HCT116 (cell line): ENCODE measurements at regions not wholly inside any gene's neighbourhood (a gene's known extent, or its start where the extent isn't known, plus 50 kb on each side); places are given as distances from the start of the nearest gene placed in this dataset.

Experiments
- CEBPB ChIP-seq: IDR thresholded peaks from 2 replicates; pipeline ENCODE4 v1.6.1; 2012; ENCODE audit warnings: low read depth
- ELF1 ChIP-seq: IDR thresholded peaks from 2 replicates; pipeline ENCODE4 v1.6.1; 2012; ENCODE audit warnings: low read depth, borderline replicate concordance
- EZH2 ChIP-seq: fragments of 200-600 bp; sonication (generic); IDR thresholded peaks from 2 replicates; pipeline ENCODE4 v1.6.1; 2017; ENCODE audit warnings: antibody characterized with exemption, mixed run types
- JUND ChIP-seq: IDR thresholded peaks from 2 replicates; pipeline ENCODE4 v1.6.1; 2012
- POLR2A ChIP-seq: IDR thresholded peaks from 2 replicates; pipeline ENCODE4 v1.7.0; 2011; ENCODE audit warnings: borderline replicate concordance; ENCODE audit not compliant: insufficient read depth, insufficient read length; ENCODE audit errors: extremely low read depth
- POLR2AphosphoS5 ChIP-seq: IDR thresholded peaks from 2 replicates; pipeline ENCODE4 v1.6.1; 2011; ENCODE audit warnings: mild to moderate bottlenecking, low read depth, low read length, moderate library complexity
- TCF7L2 ChIP-seq: IDR thresholded peaks from 2 replicates; pipeline ENCODE4 v1.7.0; 2011; ENCODE audit warnings: borderline replicate concordance, inconsistent platforms; ENCODE audit not compliant: insufficient read depth, insufficient read length; ENCODE audit errors: extremely low read depth
- YY1 ChIP-seq: IDR thresholded peaks from 2 replicates; pipeline ENCODE4 v1.6.1; 2011; ENCODE audit warnings: low read length, low read depth, moderate library complexity, mild to moderate bottlenecking; ENCODE audit not compliant: insufficient replicate concordance; ENCODE audit errors: extremely low read depth
- ZNF274 ChIP-seq: fragments of 200-500 bp; sonication (Bioruptor generic); IDR thresholded peaks from 2 replicates; pipeline ENCODE4 v1.6.1; 2014; ENCODE audit warnings: mild to moderate bottlenecking, low read depth, low read length, inconsistent platforms
- TF ChIP-seq, protein P1 (sequence below), 3 experiments: fragments of 200-600 bp in 1 of 3; sonication (generic) in 1 of 3; IDR thresholded peaks in 2 of 3; conservative IDR thresholded peaks in 1 of 3; 2 replicates each; pipeline ENCODE4 v1.5.1; 2012 to 2017; ENCODE audit warnings: low read depth in 2 of 3, low read length in 2 of 3, antibody characterized with exemption in 1 of 3, borderline replicate concordance in 1 of 3, control low read depth in 1 of 3, mild to moderate bottlenecking in 1 of 3, mixed read lengths in 1 of 3, mixed run types in 1 of 3, moderate library complexity in 1 of 3; ENCODE audit not compliant: insufficient read depth in 1 of 3

DNA sequence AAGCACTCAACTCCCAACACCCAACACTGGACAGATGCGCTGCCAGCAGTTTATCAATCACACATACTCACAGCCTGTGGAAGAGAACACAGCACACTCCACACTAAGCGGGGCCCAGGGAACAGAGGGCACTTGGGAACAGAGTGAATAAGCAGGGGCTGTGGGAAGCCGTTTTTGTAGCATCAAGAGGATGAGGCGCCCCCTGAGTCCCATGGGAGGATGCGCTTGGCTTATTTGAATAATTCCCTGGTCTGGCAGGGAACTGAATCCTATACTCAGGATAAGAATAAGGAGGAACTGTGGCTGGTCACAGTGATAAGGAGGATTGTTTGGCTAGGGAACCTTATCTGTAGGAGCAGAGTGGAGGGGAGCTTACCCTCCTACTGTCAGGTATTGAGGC, 96.1 kb upstream of the DNAH5 start:
- no peak for TF ChIP-seq POLR2A
- no peak for TF ChIP-seq EZH2
- TF ChIP-seq TCF7L2, result no peak
- TF ChIP-seq, protein P1, sequence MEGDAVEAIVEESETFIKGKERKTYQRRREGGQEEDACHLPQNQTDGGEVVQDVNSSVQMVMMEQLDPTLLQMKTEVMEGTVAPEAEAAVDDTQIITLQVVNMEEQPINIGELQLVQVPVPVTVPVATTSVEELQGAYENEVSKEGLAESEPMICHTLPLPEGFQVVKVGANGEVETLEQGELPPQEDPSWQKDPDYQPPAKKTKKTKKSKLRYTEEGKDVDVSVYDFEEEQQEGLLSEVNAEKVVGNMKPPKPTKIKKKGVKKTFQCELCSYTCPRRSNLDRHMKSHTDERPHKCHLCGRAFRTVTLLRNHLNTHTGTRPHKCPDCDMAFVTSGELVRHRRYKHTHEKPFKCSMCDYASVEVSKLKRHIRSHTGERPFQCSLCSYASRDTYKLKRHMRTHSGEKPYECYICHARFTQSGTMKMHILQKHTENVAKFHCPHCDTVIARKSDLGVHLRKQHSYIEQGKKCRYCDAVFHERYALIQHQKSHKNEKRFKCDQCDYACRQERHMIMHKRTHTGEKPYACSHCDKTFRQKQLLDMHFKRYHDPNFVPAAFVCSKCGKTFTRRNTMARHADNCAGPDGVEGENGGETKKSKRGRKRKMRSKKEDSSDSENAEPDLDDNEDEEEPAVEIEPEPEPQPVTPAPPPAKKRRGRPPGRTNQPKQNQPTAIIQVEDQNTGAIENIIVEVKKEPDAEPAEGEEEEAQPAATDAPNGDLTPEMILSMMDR (IDR thresholded peaks at IDR 0.05 in 2 of 3, conservative IDR thresholded peaks at IDR 0.05 in 1 of 3; ENCODE audit: borderline replicate concordance in 1 of 3, insufficient read depth in 1 of 3, low read depth in 2 of 3, low read length in 2 of 3), result no peak
- no peak for TF ChIP-seq JUND
- no peak for TF ChIP-seq CEBPB
- TF ChIP-seq POLR2AphosphoS5, result no peak
- no peak for TF ChIP-seq ELF1
- no peak for TF ChIP-seq ZNF274
- TF ChIP-seq YY1, result no peak
